Endodermal cell (in vitro differentiated cells): ENCODE measurements at regions not wholly inside any gene's neighbourhood (a gene's known extent, or its start where the extent isn't known, plus 50 kb on each side); places are given as distances from the start of the nearest gene placed in this dataset.

Experiments used
- DNase-seq: peaks from one replicate; pipeline ENCODE4 v3.0.0-alpha.2; 2017
- H3K27ac ChIP-seq: 2 replicates; pipeline ENCODE4 v1.5.1; 2013; ENCODE audit warnings: mild to moderate bottlenecking, low read depth, low read length, moderate library complexity
- H3K27me3 ChIP-seq: 2 replicates; pipeline ENCODE4 v1.6.1; 2013; ENCODE audit warnings: mild to moderate bottlenecking, low read length, moderate library complexity; ENCODE audit not compliant: insufficient read depth, control insufficient read depth, poor library complexity, severe bottlenecking
- H3K36me3 ChIP-seq: 2 replicates; pipeline ENCODE4 v1.7.0; 2013; ENCODE audit warnings: mild to moderate bottlenecking, low read length, moderate library complexity; ENCODE audit not compliant: control insufficient read depth, insufficient read depth
- H3K4me1 ChIP-seq: one replicate; pipeline ENCODE4 v1.7.0; 2013; ENCODE audit warnings: low read length; ENCODE audit not compliant: control insufficient read depth, insufficient read depth
- H3K4me3 ChIP-seq: 2 replicates; pipeline ENCODE4 v1.5.1; 2013; ENCODE audit warnings: mild to moderate bottlenecking, low read length, moderate library complexity
- H3K9ac ChIP-seq: 2 replicates; pipeline ENCODE4 v1.6.1; 2013; ENCODE audit warnings: mild to moderate bottlenecking, low read length, moderate library complexity; ENCODE audit not compliant: poor library complexity, severe bottlenecking; ENCODE audit errors: extremely low read depth
- H3K9me3 ChIP-seq: 2 replicates; pipeline ENCODE4 v1.6.1; 2013; ENCODE audit warnings: mild to moderate bottlenecking, low read length, moderate library complexity; ENCODE audit not compliant: control insufficient read depth
- H3K27ac Mint-ChIP-seq: 2 replicates; pipeline ENCODE4 v1.8.0; 2020; ENCODE audit warnings: mixed read lengths
- H3K27me3 Mint-ChIP-seq: 2 replicates; pipeline ENCODE4 v1.8.0; 2021; ENCODE audit warnings: mild to moderate bottlenecking, mixed read lengths; ENCODE audit not compliant: insufficient read depth
- H3K36me3 Mint-ChIP-seq: 2 replicates; pipeline ENCODE4 v1.8.0; 2020; ENCODE audit warnings: low read depth, mixed read lengths
- H3K4me1 Mint-ChIP-seq: 2 replicates; pipeline ENCODE4 v1.8.0; 2020; ENCODE audit warnings: mixed read lengths
- H3K4me3 Mint-ChIP-seq: 2 replicates; pipeline ENCODE4 v1.8.0; 2020; ENCODE audit warnings: mild to moderate bottlenecking, moderate library complexity, mixed read lengths
- H3K9me3 Mint-ChIP-seq: 2 replicates; pipeline ENCODE4 v1.8.0; 2020; ENCODE audit warnings: mild to moderate bottlenecking, mixed read lengths
- CTCF ChIP-seq: fragments of 200-600 bp; sonication (generic); conservative IDR thresholded peaks from 2 replicates; pipeline ENCODE4 v1.5.0; 2021; ENCODE audit warnings: antibody characterized with exemption, mild to moderate bottlenecking
- WGBS, 2 experiments: methylation state at CpG; one replicate each; pipeline versions ENCODE4 v1.1.5 to v1.1.7; 2013; ENCODE audit warnings: missing lambda C conversion rate in 2 of 2, mixed read lengths in 1 of 2; ENCODE audit not compliant: insufficient coverage in 1 of 2, insufficient read length in 1 of 2; 5-methylcytosine and 5-hydroxymethylcytosine counted together

- TF ChIP-seq CTCF, result no peak
- DNase-seq, result no peak
- Histone ChIP-seq H3K9me3 (no peaks in the 10 kb centered on the region), H3K27me3 (no peaks in the 10 kb centered on the region), H3K27ac (no peak overlapping the region), H3K9ac (no peak overlapping the region), H3K4me3 (no peak overlapping the region), H3K4me1 (no peaks in the 10 kb centered on the region), H3K36me3 (no peaks in the 10 kb centered on the region)
- H3K4me3 Mint-ChIP-seq, result no peak overlapping the region
- H3K4me1 Mint-ChIP-seq, result peaks cover 7% of the 10 kb centered on the region
- no peak overlapping the region for H3K27ac Mint-ChIP-seq
- H3K36me3 Mint-ChIP-seq, result no peaks in the 10 kb centered on the region
- H3K27me3 Mint-ChIP-seq, result no peaks in the 10 kb centered on the region
- WGBS, 2 experiments, result 87 to 93% methylated on average over 17 to 22 of the region's 23 CpGs
- H3K9me3 Mint-ChIP-seq, result peaks cover 4% of the 10 kb centered on the region
Observed at GRCh38 chr17:79438546-79439334, 172.1 kb downstream of the RBFOX3 start.

- Mint-ChIP-seq H3K4me1 (peaks cover 7% of the 10 kb centered on the region), H3K27me3 (no peaks in the 10 kb centered on the region), H3K36me3 (no peaks in the 10 kb centered on the region), H3K27ac (no peak overlapping the region), H3K4me3 (no peak overlapping the region), H3K9me3 (peaks cover 4% of the 10 kb centered on the region)
- peak; percentile 59 for TF ChIP-seq CTCF
- no peak overlapping the region for H3K27ac ChIP-seq
- H3K4me1 ChIP-seq, result no peaks in the 10 kb centered on the region
- H3K36me3 ChIP-seq, result no peaks in the 10 kb centered on the region
- WGBS, 2 experiments, result 77% methylated on average over 4 of the region's 4 CpGs; no CpG with 5 or more reads in 1 of the 2 experiments
- no peak overlapping the region for H3K9ac ChIP-seq
- H3K27me3 ChIP-seq, result no peaks in the 10 kb centered on the region
- H3K9me3 ChIP-seq, result no peaks in the 10 kb centered on the region
- DNase-seq, result peak; percentile 73
- no peak overlapping the region for H3K4me3 ChIP-seq
Observed at GRCh38 chr17:79438058-79438457, 172.8 kb downstream of the RBFOX3 start.

GRCh38 chr17:79437081-79437480, 173.8 kb downstream of the RBFOX3 start:
- H3K36me3 Mint-ChIP-seq, result no peaks in the 10 kb centered on the region
- no peak for DNase-seq
- Histone ChIP-seq H3K9me3 (no peaks in the 10 kb centered on the region), H3K9ac (no peak overlapping the region), H3K4me3 (no peak overlapping the region), H3K4me1 (no peaks in the 10 kb centered on the region), H3K27me3 (no peaks in the 10 kb centered on the region), H3K36me3 (no peaks in the 10 kb centered on the region), H3K27ac (no peak overlapping the region)
- no peak overlapping the region for H3K27ac Mint-ChIP-seq
- H3K9me3 Mint-ChIP-seq, result peaks cover 4% of the 10 kb centered on the region
- no peak for TF ChIP-seq CTCF
- WGBS, 2 experiments, result 86 to 98% methylated on average over 6 to 11 of the region's 11 CpGs
- no peak overlapping the region for H3K4me3 Mint-ChIP-seq
- peaks cover 7% of the 10 kb centered on the region for H3K4me1 Mint-ChIP-seq
- H3K27me3 Mint-ChIP-seq, result no peaks in the 10 kb centered on the region
